HG03520 (cell line): ENCODE measurements at regions not wholly inside any gene's neighbourhood (a gene's known extent, or its start where the extent isn't known, plus 50 kb on each side); places are given as distances from the start of the nearest gene placed in this dataset.

Experiments used
- ATAC-seq: cut with Tn5 transposase; IDR thresholded peaks from one replicate; pipeline ENCODE4 v1.9.1; 2021; ENCODE audit warnings: mild to moderate bottlenecking, moderate library complexity; ENCODE audit not compliant: unreplicated experiment

- ATAC-seq: no peak
Observed at GRCh38 chr10:76667408-76668370, 969.9 kb downstream of the KCNMA1 start.

GRCh38 chr10:76666891-76667290 is 970.7 kb downstream of the KCNMA1 start:
- ATAC-seq: no peak

- ATAC-seq: no peak
Observed at GRCh38 chr10:76665029-76665428, 972.6 kb downstream of the KCNMA1 start.

GRCh38 chr10:76657337-76658012 is 980.1 kb downstream of the KCNMA1 start:
- ATAC-seq: peak; percentile 44

GRCh38 chr10:76651154-76651553 is 986.5 kb downstream of the KCNMA1 start:
- ATAC-seq: no peak

GRCh38 chr10:76649723-76650127 is 987.9 kb downstream of the KCNMA1 start:
- no peak for ATAC-seq

- no peak for ATAC-seq
Observed at GRCh38 chr10:76649254-76649653, 988.4 kb downstream of the KCNMA1 start.

- ATAC-seq: no peak
Observed at GRCh38 chr10:76647301-76647700, 990.3 kb downstream of the KCNMA1 start.

- ATAC-seq: no peak
Observed at GRCh38 chr10:76645341-76645740, 992.3 kb downstream of the KCNMA1 start.

GRCh38 chr10:76644476-76644875 is 993.1 kb downstream of the KCNMA1 start:
- ATAC-seq: no peak

- ATAC-seq: no peak
Observed at GRCh38 chr10:76643511-76643911, 994.1 kb downstream of the KCNMA1 start.

- no peak for ATAC-seq
Observed at GRCh38 chr10:76642358-76642757, 995.2 kb downstream of the KCNMA1 start.

- no peak for ATAC-seq
Observed at GRCh38 chr10:76641215-76641614, 996.4 kb downstream of the KCNMA1 start.

GRCh38 chr10:76640806-76641205 is 996.8 kb downstream of the KCNMA1 start:
- ATAC-seq: no peak

- ATAC-seq: no peak
Observed at GRCh38 chr10:76632767-76633051, 1004.9 kb downstream of the KCNMA1 start.

GRCh38 chr10:76631884-76632766 is 1005.5 kb downstream of the KCNMA1 start:
- no peak for ATAC-seq

GRCh38 chr10:76631036-76631670 is 1006.5 kb downstream of the KCNMA1 start:
- ATAC-seq: no peak

GRCh38 chr10:76628801-76629200 is 1008.8 kb downstream of the KCNMA1 start:
- ATAC-seq: no peak

GRCh38 chr10:76626386-76626785 is 1011.2 kb downstream of the KCNMA1 start:
- no peak for ATAC-seq

GRCh38 chr10:76624470-76624869 is 1013.1 kb downstream of the KCNMA1 start:
- ATAC-seq: peak; percentile 97
